AG04450 (cell line): ENCODE measurements at regions not wholly inside any gene's neighbourhood (a gene's known extent, or its start where the extent isn't known, plus 50 kb on each side); places are given as distances from the start of the nearest gene placed in this dataset.

ENCODE experiments used
- CTCF ChIA-PET: fragments of 300-600, 350-600 bp; formaldehyde crosslinking; extraction: SDS; loops from one replicate; lab custom pipeline; 2022; ENCODE audit warnings: antibody characterized with exemption, inconsistent platforms; lab: Charles Lee
- POLR2A ChIA-PET: fragments of 350-600 bp; formaldehyde crosslinking; extraction: SDS; loops from one replicate; lab custom pipeline; 2021; ENCODE audit warnings: antibody characterized with exemption, inconsistent platforms; lab: Yijun Ruan, JAX
- DNase-seq: peaks from one replicate; pipeline ENCODE4 v3.0.0-alpha.2; 2011; ENCODE audit warnings: low read depth, low spot score
- H3K27ac ChIP-seq: one replicate; pipeline ENCODE4 v1.5.1; 2012; ENCODE audit warnings: low read depth, low read length, control low read depth
- H3K27me3 ChIP-seq: one replicate; pipeline ENCODE4 v1.6.0; 2012; ENCODE audit warnings: low read length; ENCODE audit not compliant: control insufficient read depth, insufficient read depth
- H3K4me3 ChIP-seq: 2 replicates; pipeline ENCODE4 v1.5.1; 2011; ENCODE audit warnings: mild to moderate bottlenecking, low read depth, low read length, control low read depth
- H3K9me3 ChIP-seq: 2 replicates; pipeline ENCODE4 v1.5.1; 2012; ENCODE audit warnings: low read length; ENCODE audit not compliant: control insufficient read depth, insufficient read depth
- TF ChIP-seq, protein P1 (sequence below): IDR thresholded peaks from 2 replicates; pipeline ENCODE4 v1.5.1; 2011; ENCODE audit warnings: low read depth, low read length, control low read depth, inconsistent platforms

- ChIA-PET POLR2A (no interaction called here), CTCF (no interaction called here)
- Histone ChIP-seq H3K27ac (no peak overlapping the region), H3K4me3 (no peak overlapping the region), H3K9me3 (peaks cover 4% of the 10 kb centered on the region), H3K27me3 (peaks cover 30% of the 10 kb centered on the region)
- no peak for DNase-seq
- TF ChIP-seq, protein P1, sequence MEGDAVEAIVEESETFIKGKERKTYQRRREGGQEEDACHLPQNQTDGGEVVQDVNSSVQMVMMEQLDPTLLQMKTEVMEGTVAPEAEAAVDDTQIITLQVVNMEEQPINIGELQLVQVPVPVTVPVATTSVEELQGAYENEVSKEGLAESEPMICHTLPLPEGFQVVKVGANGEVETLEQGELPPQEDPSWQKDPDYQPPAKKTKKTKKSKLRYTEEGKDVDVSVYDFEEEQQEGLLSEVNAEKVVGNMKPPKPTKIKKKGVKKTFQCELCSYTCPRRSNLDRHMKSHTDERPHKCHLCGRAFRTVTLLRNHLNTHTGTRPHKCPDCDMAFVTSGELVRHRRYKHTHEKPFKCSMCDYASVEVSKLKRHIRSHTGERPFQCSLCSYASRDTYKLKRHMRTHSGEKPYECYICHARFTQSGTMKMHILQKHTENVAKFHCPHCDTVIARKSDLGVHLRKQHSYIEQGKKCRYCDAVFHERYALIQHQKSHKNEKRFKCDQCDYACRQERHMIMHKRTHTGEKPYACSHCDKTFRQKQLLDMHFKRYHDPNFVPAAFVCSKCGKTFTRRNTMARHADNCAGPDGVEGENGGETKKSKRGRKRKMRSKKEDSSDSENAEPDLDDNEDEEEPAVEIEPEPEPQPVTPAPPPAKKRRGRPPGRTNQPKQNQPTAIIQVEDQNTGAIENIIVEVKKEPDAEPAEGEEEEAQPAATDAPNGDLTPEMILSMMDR: no peak
Observed at GRCh38 chr14:101500061-101500460, 61.2 kb upstream of the DIO3 start.

DNA sequence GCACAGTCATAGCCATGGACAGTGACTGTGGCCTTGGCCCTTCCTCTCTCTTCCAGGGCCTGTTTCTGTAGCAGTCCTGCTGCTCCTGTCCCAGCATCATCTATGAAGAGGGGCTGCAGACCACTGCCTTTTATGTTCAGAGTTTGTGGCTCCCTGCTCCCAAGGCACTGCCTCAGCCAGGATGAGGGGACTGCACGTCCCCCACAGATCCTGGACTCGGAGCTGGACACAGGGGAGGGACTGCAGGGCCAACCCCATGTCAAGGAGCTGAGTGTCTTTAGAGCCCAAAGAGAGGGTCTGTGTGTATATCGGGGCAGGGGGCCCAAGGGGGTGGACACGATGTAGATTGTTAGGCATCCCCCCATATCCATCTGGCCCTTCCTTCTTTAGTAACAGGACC, 60.6 kb upstream of the DIO3 start:
- Histone ChIP-seq H3K27ac (no peak overlapping the region), H3K27me3 (peaks cover 30% of the 10 kb centered on the region), H3K9me3 (peaks cover 4% of the 10 kb centered on the region), H3K4me3 (no peak overlapping the region)
- DNase-seq: no peak
- CTCF ChIA-PET: no interaction called here
- POLR2A ChIA-PET: no interaction called here
- TF ChIP-seq, protein P1: no peak

- TF ChIP-seq, protein P1: no peak
- H3K9me3 ChIP-seq: peaks cover 1% of the 10 kb centered on the region
- no peak overlapping the region for H3K4me3 ChIP-seq
- no peak for DNase-seq
- ChIA-PET CTCF (no interaction called here), POLR2A (no interaction called here)
- H3K27me3 ChIP-seq: peaks cover 24% of the 10 kb centered on the region
- no peak overlapping the region for H3K27ac ChIP-seq
Observed at GRCh38 chr14:101501341-101501740, 60.0 kb upstream of the DIO3 start.

DNA sequence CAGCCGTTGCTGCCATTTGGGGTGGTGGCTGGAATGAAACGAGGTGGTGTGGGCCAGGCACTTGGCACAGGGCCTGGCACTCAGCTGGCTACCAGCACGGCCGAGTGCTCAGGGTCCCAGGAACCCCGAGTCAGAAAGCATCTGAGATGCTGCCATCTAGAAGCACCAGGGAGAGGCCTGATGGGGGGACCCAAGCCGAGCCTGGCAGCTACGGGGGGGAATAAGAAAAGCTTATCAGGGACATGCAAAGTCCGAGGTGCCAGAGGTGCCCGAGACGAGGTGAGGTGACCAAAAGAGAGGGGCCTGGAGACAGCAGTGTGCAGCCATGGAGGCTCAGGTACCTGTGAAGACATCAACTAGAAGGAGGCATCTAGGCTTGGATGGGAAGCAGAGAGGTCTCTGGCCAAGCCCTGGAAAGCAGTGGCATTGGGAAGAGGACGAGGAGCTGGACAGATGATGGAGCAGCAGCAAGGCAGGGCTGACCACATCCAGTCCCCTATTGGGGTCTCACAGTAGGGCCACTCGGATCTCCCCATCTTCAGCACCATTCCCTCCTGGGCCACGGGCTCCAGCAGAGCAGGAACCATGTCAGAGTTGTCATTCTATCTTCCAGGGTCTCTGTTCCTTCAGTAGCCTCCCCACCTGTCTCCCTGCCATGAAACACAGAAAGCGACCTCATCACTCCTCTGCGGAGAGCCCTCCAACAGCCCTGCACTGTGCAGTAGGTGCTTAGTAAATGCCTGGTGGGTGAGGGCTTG, 59.3 kb upstream of the DIO3 start:
- DNase-seq: no peak
- no peak overlapping the region for H3K27ac ChIP-seq
- CTCF ChIA-PET: no interaction called here
- POLR2A ChIA-PET: no interaction called here
- no peaks in the 10 kb centered on the region; the same call in none of the 2 replicates for H3K9me3 ChIP-seq
- H3K27me3 ChIP-seq: peaks cover 23% of the 10 kb centered on the region
- no peak overlapping the region for H3K4me3 ChIP-seq
- TF ChIP-seq, protein P1: no peak

DNA sequence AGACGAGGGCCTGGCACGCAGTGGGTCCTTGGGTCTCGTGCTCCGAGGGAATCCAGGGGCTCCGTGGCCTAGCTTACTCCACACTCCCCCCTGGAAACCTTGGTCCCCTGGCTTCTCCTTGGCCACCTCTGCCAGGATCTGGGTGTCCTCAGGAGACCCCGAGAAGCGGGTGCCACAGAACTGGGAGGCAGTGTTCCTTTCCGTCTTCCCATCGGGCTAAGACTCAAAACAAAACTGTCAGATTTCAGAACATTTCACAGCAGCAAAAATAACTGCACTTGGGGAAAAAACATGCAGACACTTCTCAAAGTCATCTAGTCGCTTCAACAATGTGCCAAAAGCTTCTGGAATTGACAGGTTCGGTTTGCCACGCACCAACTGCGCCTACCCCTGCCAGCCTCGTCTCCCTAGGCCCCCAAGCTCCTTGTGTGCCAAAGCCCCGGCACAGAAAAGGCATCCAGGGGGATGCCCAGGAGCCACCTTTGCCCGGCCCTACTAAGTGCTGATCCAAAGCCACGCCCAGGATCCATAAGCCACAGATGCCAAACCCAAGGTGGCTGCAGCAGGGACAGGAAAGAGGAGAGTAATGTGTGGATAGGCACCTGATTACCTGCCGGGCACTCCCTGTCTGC, 58.4 kb upstream of the DIO3 start:
- Histone ChIP-seq H3K9me3 (no peaks in the 10 kb centered on the region; the same call in none of the 2 replicates), H3K27ac (no peak overlapping the region), H3K27me3 (peaks cover 22% of the 10 kb centered on the region), H3K4me3 (no peak overlapping the region)
- ChIA-PET POLR2A (no interaction called here), CTCF (no interaction called here)
- TF ChIP-seq, protein P1: no peak
- no peak for DNase-seq
